Neuronal stem cell (in vitro differentiated cells): ENCODE measurements at regions not wholly inside any gene's neighbourhood (a gene's known extent, or its start where the extent isn't known, plus 50 kb on each side); places are given as distances from the start of the nearest gene placed in this dataset.
A peak's percentile ranks its signal among the peaks of the same experiment; 100 is the strongest.

Experiments
- DNase-seq: peaks from one replicate; pipeline ENCODE4 v3.0.0-alpha.2; 2013; ENCODE audit warnings: low spot score
- H2AFZ ChIP-seq: one replicate; pipeline ENCODE4 v1.6.1; 2013; ENCODE audit warnings: mild to moderate bottlenecking, low read length, inconsistent platforms
- H2AK5ac ChIP-seq: 2 replicates; pipeline ENCODE4 v1.6.1; 2013; ENCODE audit warnings: low read depth, mild to moderate bottlenecking, inconsistent platforms, low read length, moderate library complexity, mixed read lengths
- H2BK120ac ChIP-seq: 2 replicates; pipeline ENCODE4 v1.6.1; 2013; ENCODE audit warnings: low read depth, mild to moderate bottlenecking, inconsistent platforms, low read length, moderate library complexity, mixed read lengths
- H2BK12ac ChIP-seq: one replicate; pipeline ENCODE4 v1.6.1; 2013; ENCODE audit warnings: low read length, inconsistent platforms
- H2BK15ac ChIP-seq: 2 replicates; pipeline ENCODE4 v1.6.1; 2013; ENCODE audit warnings: mild to moderate bottlenecking, low read length, inconsistent platforms, mixed read lengths
- H2BK5ac ChIP-seq: one replicate; pipeline ENCODE4 v1.6.1; 2013; ENCODE audit warnings: inconsistent platforms, mild to moderate bottlenecking, low read length, moderate library complexity
- H3K14ac ChIP-seq: one replicate; pipeline ENCODE4 v1.6.1; 2013; ENCODE audit warnings: low read length, inconsistent platforms
- H3K18ac ChIP-seq: 2 replicates; pipeline ENCODE4 v1.6.1; 2013; ENCODE audit warnings: low read length, inconsistent platforms
- H3K23ac ChIP-seq: 2 replicates; pipeline ENCODE4 v1.6.1; 2013; ENCODE audit warnings: low read depth, mild to moderate bottlenecking, mixed read lengths, low read length, inconsistent platforms; ENCODE audit not compliant: poor library complexity
- H3K27ac ChIP-seq: replicated peaks from 3 replicates; pipeline ENCODE4 v1.5.1; 2013; ENCODE audit warnings: low read length, inconsistent platforms
- H3K27me3 ChIP-seq, 3 experiments: 2 replicates each; pipeline ENCODE4 v1.6.1; 2013; ENCODE audit warnings: low read length in 3 of 3, mild to moderate bottlenecking in 2 of 3, inconsistent platforms in 1 of 3, low read depth in 1 of 3, mixed read lengths in 1 of 3, moderate library complexity in 1 of 3; ENCODE audit not compliant: control insufficient read depth in 3 of 3, insufficient read depth in 3 of 3
- H3K36me3 ChIP-seq, 2 donors: replicated peaks in 1 of 2; 2 replicates each; pipeline ENCODE4 v1.6.1; 2013; ENCODE audit warnings: low read length in 2 of 2; ENCODE audit not compliant: control insufficient read depth in 2 of 2, insufficient read depth in 2 of 2
- H3K4ac ChIP-seq: 2 replicates; pipeline ENCODE4 v1.6.1; 2013; ENCODE audit warnings: inconsistent platforms, mild to moderate bottlenecking, low read length, moderate library complexity
- H3K4me1 ChIP-seq, 2 donors: 1 replicate in 1 of 2; 2 replicates in 1 of 2; pipeline ENCODE4 v1.6.1; 2013; ENCODE audit warnings: low read length in 2 of 2, low read depth in 1 of 2; ENCODE audit not compliant: control insufficient read depth in 2 of 2, insufficient read depth in 1 of 2
- H3K4me2 ChIP-seq: one replicate; pipeline ENCODE4 v1.6.1; 2013; ENCODE audit warnings: mild to moderate bottlenecking, low read length, inconsistent platforms; ENCODE audit not compliant: insufficient read depth, poor library complexity, severe bottlenecking
- H3K4me3 ChIP-seq, 2 donors: 2 replicates each; pipeline ENCODE4 v1.5.1; 2013; ENCODE audit warnings: low read length in 2 of 2, mild to moderate bottlenecking in 2 of 2, inconsistent platforms in 1 of 2, moderate library complexity in 1 of 2
- H3K79me1 ChIP-seq: one replicate; pipeline ENCODE4 v1.6.1; 2013; ENCODE audit warnings: low read depth, mild to moderate bottlenecking, inconsistent platforms, low read length, moderate library complexity
- H3K9ac ChIP-seq: one replicate; pipeline ENCODE4 v1.6.1; 2013; ENCODE audit warnings: mild to moderate bottlenecking, low read depth, low read length, inconsistent platforms; ENCODE audit not compliant: poor library complexity
- H3K9me3 ChIP-seq, 2 donors: replicated peaks in 1 of 2; 2 replicates each; pipeline versions ENCODE3 to v1.6.1; 2013; ENCODE audit warnings: low read length in 2 of 2, mild to moderate bottlenecking in 2 of 2, inconsistent platforms in 1 of 2, low read depth in 1 of 2, mixed read lengths in 1 of 2, moderate library complexity in 1 of 2; ENCODE audit not compliant: control insufficient read depth in 2 of 2, insufficient read depth in 1 of 2
- H4K8ac ChIP-seq: one replicate; pipeline ENCODE4 v1.6.1; 2013; ENCODE audit warnings: low read depth, mild to moderate bottlenecking, inconsistent platforms, low read length, moderate library complexity
- H4K91ac ChIP-seq: one replicate; pipeline ENCODE4 v1.6.1; 2013; ENCODE audit warnings: low read length, low read depth, mild to moderate bottlenecking, inconsistent platforms; ENCODE audit not compliant: poor library complexity
- WGBS, 2 donors: extraction: QIAGEN DNeasy Blood & Tissue Kit; methylation state at CpG; one replicate each; pipeline ENCODE4 v1.1.7; 2013; ENCODE audit warnings: missing lambda C conversion rate in 2 of 2, mixed read lengths in 1 of 2; ENCODE audit not compliant: insufficient read length in 2 of 2, insufficient replicate concordance in 1 of 2; ENCODE audit errors: extremely low coverage in 2 of 2; 5-methylcytosine and 5-hydroxymethylcytosine counted together

DNA sequence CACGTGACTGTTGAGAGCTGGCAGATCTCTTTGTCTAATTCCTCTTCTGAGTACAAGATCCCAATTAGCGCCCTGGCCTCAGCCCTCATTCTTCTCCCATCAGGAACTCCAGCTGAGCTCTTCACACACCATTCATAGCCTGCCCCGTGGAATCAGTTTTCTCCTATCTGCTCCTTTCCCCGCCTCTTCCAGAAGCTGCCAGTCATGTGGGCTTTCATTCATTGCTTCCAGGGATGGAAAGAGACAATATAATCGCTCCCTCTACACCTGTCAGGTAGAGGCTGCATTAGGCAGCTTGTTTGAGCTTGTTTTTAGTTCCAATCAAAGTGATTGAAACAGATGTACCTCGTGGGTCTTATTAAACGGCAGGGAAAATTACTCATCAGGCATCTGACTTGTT lies 515.8 kb downstream of the TYW1 start:
- H3K4me1 ChIP-seq: no peaks in the 10 kb centered on the region
- no peak overlapping the region for H3K23ac ChIP-seq
- peaks cover 0 to 4% of the 10 kb centered on the region in 2 donors for H3K9me3 ChIP-seq
- DNase-seq: no peak
- H2BK5ac ChIP-seq: no peak overlapping the region
- H3K4ac ChIP-seq: no peak overlapping the region
- H3K27ac ChIP-seq: peak overlapping the region; percentile 45
- no peak overlapping the region for H2AK5ac ChIP-seq
- no peak overlapping the region for H2AFZ ChIP-seq
- no peaks in the 10 kb centered on the region for H3K36me3 ChIP-seq
- no peak overlapping the region for H3K4me2 ChIP-seq
- no peak overlapping the region for H4K8ac ChIP-seq
- H3K4me3 ChIP-seq: no peak overlapping the region
- no peaks in the 10 kb centered on the region for H3K27me3 ChIP-seq
- no peak overlapping the region for H2BK120ac ChIP-seq
- H3K9ac ChIP-seq: no peak overlapping the region
- H2BK12ac ChIP-seq: no peak overlapping the region
- no CpG with 5 or more reads among the region's 7 CpGs for WGBS, 2 donors
- H4K91ac ChIP-seq: no peak overlapping the region
- H3K14ac ChIP-seq: no peak overlapping the region
- no peak overlapping the region for H2BK15ac ChIP-seq
- no peak overlapping the region for H3K18ac ChIP-seq
- H3K79me1 ChIP-seq: no peaks in the 10 kb centered on the region

DNA sequence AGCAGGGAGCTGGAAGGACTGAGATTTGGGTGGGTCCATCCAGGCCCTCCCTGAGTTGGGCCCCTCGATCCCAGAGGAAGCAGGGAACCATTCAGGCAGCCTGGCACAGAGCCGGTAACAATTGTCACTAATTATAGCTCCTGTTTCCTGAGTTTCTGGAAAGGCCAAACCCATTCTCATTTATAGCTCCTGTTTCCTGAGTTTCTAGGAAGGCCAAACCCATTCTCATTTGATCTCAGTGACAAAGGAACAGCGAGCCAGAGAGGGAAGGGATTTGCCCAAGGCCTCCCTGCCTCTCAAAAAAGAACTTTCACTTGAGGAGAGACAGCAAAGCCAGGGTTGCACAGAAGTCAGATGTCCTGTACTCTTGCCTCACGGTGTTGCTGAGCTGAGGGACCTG lies 521.9 kb downstream of the TYW1 start:
- Histone ChIP-seq H3K14ac (no peak overlapping the region), H3K36me3 (no peaks in the 10 kb centered on the region), H4K8ac (no peak overlapping the region), H3K23ac (no peak overlapping the region), H3K18ac (peak overlapping the region; percentile 35), H3K9ac (no peak overlapping the region), H2AK5ac (no peak overlapping the region), H3K79me1 (no peaks in the 10 kb centered on the region), H4K91ac (no peak overlapping the region), H3K4me2 (no peak overlapping the region), H2BK120ac (no peak overlapping the region), H3K27ac (no peak overlapping the region), H2BK12ac (no peak overlapping the region), H3K9me3 (no peaks in the 10 kb centered on the region), H3K4me3 (no peak overlapping the region), H3K27me3 (no peaks in the 10 kb centered on the region), H3K4me1 (peaks cover 0 to 6% of the 10 kb centered on the region in 2 donors), H3K4ac (no peak overlapping the region), H2AFZ (peak overlapping the region; percentile 63), H2BK15ac (no peak overlapping the region), H2BK5ac (no peak overlapping the region)
- no peak for DNase-seq
- no CpG with 5 or more reads among the region's 4 CpGs for WGBS, 2 donors

DNA sequence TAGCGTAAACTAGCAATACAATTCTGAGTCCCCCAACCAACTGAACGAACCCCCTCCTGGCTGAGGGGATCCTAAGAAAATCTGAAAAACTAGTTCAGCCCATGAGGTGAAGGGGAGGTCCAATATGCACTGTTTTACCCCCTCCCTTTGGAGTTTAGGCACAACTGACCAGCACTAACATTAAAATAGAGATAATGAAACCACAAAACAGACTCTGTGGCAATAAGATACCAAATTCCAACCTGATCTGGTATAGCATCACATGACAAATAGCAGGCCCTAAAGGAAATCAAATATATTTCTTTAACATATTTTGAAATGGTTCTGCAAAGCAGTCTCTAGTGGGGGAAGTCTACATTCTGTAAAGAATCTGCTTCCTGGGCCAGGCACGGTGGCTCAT lies 522.5 kb downstream of the TYW1 start:
- H2BK12ac ChIP-seq: no peak overlapping the region
- no peak overlapping the region for H2BK15ac ChIP-seq
- WGBS, 2 donors: no CpG with 5 or more reads among the region's 3 CpGs
- H3K9ac ChIP-seq: no peak overlapping the region
- H3K9me3 ChIP-seq: no peaks in the 10 kb centered on the region
- no peak overlapping the region for H3K14ac ChIP-seq
- H3K36me3 ChIP-seq: no peaks in the 10 kb centered on the region
- no peak overlapping the region for H2BK120ac ChIP-seq
- H2AK5ac ChIP-seq: no peak overlapping the region
- DNase-seq: no peak
- H3K18ac ChIP-seq: no peak overlapping the region
- H2BK5ac ChIP-seq: no peak overlapping the region
- no peak overlapping the region for H3K23ac ChIP-seq
- no peak overlapping the region for H3K4ac ChIP-seq
- no peaks in the 10 kb centered on the region for H3K79me1 ChIP-seq
- H3K27me3 ChIP-seq: no peaks in the 10 kb centered on the region
- peaks cover 0 to 6% of the 10 kb centered on the region in 2 donors for H3K4me1 ChIP-seq
- H2AFZ ChIP-seq: peak overlapping the region; percentile 63
- no peak overlapping the region for H3K4me3 ChIP-seq
- H3K4me2 ChIP-seq: no peak overlapping the region
- no peak overlapping the region for H4K91ac ChIP-seq
- no peak overlapping the region for H4K8ac ChIP-seq
- H3K27ac ChIP-seq: no peak overlapping the region

DNA sequence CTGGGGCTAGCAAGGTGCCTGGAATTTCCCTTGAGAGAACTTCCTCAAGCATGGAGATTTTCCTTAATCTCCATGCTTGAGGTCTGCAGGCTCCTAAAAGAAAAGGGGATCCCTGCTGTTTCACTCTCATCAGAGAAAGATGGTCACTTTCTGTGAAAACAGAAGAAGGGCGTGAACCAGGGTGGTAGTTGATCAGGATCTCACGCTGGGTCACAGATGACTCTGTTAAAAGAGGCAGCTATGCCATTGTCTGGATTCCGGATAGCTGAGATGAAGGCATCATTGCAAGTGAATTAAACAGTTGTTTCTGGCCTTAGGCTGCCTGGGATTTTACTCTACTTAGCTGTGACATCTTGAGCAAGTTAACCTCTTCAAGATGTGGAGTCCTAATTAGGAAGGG lies 525.9 kb downstream of the TYW1 start:
- no CpG with 5 or more reads among the region's 3 CpGs for WGBS, 2 donors
- Histone ChIP-seq H3K23ac (no peak overlapping the region), H2BK5ac (no peak overlapping the region), H3K4ac (no peak overlapping the region), H3K14ac (no peak overlapping the region), H3K4me2 (no peak overlapping the region), H2BK12ac (no peak overlapping the region), H4K91ac (no peak overlapping the region), H3K4me3 (no peak overlapping the region), H2AK5ac (no peak overlapping the region), H3K36me3 (no peaks in the 10 kb centered on the region), H3K27me3 (no peaks in the 10 kb centered on the region), H3K27ac (no peak overlapping the region), H3K18ac (no peak overlapping the region), H2BK120ac (no peak overlapping the region), H2AFZ (no peak overlapping the region), H3K9ac (no peak overlapping the region), H3K79me1 (no peaks in the 10 kb centered on the region), H4K8ac (no peak overlapping the region), H3K4me1 (peaks cover 0 to 6% of the 10 kb centered on the region in 2 donors), H3K9me3 (no peaks in the 10 kb centered on the region), H2BK15ac (no peak overlapping the region)
- DNase-seq: no peak
